GM19463 (cell line): ENCODE measurements at regions not wholly inside any gene's neighbourhood (a gene's known extent, or its start where the extent isn't known, plus 50 kb on each side); places are given as distances from the start of the nearest gene placed in this dataset.

Experiments used
- ATAC-seq: cut with Tn5 transposase; IDR thresholded peaks from one replicate; pipeline ENCODE4 v1.9.1; 2021; ENCODE audit warnings: mild to moderate bottlenecking, moderate library complexity; ENCODE audit not compliant: unreplicated experiment

DNA sequence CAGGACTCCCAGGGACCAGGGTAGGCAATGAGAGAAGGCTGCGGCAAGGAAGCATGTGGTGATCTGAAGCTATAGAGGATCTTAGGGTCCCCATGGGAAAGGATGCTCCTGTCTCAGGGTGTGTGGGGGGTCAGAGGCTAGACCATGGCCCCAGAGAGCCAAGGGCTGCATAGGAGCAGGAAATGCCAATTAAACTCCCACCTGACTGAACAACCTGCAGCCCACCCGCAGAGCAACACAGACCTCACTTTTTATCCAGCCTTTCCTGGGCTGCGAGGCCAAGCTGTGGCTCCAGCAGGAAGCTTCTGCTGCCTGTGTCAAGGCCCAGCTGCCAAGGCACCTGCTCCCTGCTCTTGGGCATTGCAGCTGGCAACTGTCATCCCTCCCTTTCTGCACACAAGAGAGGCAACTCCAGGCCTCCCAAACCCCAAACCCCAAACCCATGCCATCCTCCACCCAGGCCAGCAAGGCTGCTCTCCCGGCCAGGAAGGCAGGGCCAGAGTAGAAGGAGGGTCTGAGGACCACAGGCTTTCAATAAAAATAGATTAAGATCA lies 290.1 kb downstream of the FOXO1 start:
- no peak for ATAC-seq

DNA sequence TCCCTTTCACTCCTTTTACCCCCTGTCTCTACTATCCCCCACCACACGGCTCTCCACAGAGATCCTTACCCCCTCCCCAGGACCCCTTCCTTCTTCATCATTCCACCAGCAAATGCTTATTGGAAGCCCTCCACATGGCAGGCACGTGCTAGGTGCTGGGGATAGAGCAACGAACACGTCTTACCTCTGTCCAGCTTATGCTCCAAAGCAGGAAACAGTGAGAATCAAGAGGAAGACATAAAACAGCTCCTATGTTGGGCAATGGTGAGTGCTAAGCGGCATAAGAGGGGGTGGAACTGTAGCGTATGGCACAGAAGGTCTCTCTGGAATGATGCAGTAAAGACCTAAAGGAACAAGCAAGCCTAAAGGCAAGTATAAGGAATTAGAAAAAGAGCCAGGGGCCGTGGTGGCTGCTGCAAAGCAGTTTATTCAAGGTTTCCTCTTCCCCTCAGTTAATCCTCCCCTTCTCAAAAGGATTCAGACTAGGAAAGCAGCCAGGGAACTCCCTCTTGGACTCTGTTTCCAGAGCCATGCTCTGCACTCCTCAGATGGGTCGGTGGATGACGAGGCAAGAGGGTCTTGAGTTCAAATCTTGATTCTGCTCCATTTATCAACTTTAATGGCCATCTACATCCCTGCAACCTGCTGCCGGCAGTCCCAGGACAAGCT lies 289.4 kb downstream of the FOXO1 start:
- no peak for ATAC-seq

DNA sequence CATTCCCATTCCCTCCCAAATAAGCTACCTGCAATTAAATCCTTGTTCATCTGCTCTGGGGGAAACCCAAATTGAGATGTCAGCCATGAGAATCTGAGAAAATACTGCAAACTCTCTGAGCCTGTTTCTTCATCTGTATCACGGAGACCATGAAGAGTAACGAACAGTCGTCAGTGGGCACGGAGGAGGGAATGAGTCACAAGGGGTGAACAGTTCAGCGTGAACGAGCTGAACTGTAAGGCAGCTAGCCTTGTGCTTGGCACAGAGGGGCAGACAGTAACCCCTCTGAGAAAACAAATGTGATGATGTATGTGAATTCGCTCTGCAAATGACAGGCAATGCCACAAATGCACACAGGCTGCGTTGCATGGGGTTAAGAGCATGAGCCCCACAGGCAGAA lies 288.7 kb downstream of the FOXO1 start:
- ATAC-seq = no peak

DNA sequence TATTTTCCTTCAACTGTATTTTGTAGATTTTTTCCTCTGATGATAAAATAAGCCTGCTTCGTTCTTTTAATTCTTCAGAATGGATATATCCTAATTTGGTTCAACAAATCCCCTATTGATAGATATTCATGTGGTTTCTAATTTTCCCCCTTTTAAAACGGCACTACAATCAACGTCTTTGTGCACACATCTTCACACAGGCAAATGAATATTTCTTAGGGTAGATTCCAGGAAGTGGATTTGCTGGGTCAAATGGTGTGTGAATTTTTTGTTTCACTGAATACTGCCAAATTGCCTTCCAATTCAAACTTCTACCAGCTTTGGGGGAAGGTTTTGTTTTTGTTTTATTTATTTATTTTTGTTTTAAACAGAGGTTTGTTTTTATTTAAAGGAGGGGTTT lies 287.2 kb downstream of the FOXO1 start:
- ATAC-seq = no peak

DNA sequence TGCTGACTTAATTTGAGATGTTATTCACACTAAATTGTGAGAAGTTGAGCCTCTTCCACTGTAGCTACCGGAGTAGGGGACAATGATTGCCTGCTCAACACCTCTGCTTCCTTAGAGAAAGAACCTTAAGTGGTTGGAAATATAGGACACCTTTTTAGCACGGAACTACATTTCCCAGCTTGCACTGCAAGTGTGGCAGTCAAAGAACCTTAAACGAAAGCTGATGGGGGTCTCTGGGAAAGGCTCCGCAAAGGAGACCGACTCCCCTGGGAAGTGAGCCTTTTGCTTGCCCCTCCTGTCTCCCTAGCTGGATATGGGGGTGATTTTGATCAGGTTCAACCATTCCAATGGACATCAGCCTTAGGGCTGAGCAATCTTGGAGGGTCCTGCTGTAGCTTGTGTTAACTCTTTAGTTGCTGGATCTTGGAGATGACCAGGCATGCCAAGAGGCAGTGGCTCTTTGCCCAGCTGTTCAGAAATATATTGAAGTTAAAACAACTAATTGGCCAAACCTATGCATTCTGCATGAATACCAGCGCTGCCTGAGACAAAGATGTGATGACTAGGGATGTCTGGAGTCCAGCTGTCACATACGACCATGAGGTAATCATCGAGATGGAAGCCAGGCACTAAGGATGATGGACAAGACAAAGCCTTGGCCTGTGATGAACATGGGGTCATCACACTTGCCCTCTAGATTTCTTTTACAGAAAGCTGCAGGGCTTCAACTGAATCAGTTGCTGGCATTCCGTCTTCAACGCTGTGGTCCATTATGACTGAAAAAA lies 286.5 kb downstream of the FOXO1 start:
- no peak for ATAC-seq

DNA sequence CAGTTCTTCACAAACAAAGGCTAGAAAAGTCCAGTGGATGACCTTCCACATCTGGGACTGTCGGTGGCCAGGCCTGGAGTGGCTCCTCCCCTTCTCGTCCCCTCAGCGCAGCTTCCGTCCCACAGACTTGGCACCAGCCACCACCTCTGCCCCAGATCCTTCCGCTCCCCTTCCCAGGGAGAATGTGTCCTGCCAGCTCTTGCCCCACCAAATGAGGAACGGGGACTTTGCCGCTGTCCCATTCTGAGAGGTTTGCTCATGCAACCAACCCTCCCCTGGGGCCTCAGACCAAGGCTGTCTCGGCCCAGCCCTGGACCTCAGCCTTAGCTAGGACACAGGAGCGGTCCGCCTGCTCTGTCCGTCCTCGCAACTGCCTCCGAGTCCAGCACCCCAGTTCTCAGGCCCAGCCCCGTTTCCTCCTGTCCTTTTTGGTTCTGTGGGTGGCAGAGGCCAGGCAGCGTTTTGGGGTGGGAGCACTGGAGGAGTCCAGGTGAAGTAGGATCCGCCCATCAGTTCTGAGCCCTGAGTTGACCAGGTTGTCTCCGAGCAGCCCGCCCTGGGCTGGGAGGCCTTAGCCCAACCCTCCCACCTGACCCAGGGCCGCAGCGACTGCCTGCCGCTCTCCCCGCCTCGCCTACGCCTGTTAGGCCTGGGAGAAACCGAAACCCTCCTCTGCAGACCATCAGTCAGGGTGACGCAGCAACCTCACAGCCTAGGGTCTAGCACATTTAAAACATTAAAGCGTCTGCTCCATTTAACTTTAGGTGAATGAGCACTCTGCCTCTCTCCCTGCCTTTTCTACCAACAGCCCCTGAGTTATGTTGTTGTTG lies 284.3 kb downstream of the FOXO1 start:
- ATAC-seq = no peak

DNA sequence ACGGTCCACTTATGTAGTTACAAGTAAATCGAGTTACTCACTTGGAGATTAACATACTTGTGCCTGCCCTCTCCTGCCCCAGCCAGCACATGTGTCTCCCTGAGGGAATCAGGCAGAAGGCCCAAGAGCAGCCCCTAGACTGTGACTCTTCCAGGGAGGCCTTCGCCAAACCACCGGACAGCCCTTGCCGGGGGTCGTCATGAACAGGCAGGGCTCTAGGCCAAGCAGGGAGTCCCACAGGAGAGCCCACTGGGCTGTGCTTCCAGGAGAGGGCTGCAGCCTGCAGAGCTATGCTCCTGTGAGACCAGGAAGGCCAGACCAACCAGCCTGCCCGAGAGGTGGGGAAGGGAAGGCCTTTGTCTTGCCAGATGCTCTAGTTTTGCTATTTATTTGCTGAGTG lies 283.3 kb downstream of the FOXO1 start:
- no peak for ATAC-seq

DNA sequence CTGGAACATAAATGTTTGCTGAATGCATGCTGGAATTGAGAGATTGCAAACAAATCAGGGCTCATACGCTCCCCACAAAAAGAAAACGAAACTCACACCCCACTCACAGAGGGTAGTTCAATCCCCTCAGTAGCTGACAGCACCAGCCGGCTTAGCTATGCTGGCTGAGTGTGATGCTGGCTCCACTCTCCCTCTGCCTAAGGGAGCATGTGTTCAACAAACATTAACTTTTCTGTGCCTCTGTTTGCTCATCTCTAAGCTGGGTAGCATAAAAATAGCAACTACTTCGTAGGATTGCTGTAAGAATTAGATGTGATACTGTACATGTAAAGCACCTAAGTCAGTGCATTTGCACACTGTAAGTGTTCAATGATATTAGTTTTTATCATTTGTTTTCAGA lies 282.6 kb downstream of the FOXO1 start:
- no peak for ATAC-seq

DNA sequence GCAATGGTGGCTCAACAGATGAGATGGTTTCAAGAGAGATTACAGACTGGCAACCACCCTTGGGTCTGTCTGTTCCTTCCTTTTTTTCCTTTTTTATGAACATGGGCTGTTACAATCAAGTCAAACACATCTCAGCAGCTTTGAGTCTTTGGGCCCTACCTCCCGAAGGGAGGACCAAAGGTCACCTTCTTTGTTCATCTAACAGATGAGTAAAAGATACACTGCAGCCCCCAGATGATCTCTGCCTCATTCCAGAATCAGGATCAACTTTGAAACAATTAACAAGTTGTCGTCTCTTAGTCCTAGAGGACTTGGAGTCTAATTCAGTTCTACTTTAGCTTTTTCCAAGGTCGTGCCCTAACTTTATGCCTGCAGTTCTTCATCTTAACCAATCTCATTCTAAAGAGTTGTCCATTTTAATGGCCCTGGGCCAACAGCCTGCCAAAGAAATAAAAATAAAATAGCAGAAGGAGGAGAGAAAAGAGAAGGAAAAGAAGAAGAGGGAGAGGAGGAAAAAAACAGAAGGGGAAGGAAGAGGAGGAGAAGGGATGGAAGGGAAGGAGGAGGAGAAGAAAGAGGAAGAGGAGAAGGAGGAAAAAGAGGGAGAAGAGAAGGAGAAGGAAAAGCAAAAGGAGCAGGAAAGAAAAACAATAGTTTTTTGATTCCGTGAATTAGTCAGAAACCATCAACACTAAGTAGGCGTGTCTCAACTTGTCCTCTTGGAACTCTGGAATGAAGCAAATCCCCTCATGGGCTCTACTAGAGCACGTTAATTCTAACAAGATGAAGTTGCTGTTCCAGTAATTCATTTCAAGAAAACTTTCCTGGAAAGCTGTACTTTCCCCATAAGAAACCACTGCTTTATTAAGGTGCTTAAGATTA lies 281.2 kb downstream of the FOXO1 start:
- no peak for ATAC-seq

DNA sequence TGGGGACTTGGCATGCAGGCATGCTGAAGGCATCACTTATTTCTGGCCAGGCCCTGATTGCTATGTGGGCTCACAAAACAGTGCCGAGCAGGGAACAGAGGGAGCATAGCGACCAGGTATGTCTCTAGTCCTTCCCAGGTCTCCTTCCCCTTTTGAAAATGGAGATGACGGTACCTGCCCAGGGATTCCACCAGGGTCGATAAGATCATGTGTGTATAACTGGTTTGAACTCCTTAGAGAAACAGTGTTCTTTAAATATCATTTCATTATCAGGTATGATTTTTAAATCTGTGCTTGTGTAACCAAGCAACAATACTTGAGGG lies 280.6 kb downstream of the FOXO1 start:
- no peak for ATAC-seq

DNA sequence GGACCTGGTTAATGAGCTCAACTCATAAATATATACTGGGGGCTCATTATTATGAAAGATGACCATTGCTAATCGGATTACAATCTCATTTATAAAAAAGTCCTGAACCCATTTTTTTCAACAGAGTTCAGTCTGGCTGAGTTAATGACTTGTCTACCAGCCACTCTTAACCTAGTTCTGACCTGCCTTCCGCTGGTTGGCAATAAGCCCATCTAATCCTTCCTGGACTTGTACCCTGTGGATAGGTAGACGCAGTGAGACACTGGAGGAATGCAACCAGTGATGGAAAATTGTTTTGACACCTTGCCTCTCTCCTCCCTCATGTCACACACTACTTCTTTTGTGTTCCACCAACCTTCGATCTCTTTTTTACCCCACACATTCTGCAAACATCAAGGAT lies 279.9 kb downstream of the FOXO1 start:
- ATAC-seq = no peak

DNA sequence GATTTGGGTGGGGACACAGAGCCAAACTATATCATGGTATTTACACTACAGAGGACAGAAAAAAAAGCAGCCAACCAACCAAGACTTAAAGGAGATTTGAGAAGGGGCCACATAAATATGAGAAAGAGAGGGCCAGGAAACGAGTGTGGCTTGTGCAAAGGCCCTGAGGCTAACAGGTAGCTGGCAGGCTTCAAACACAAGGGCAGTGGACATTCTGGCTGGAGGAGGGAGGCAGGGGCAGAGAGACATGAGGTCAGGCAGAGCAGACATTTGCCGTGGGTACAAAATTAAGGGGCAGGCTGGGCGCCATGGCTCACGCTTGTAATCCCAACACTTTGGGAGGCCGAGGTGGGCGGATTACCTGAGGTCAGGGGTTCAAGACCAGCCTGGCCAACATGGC lies 278.7 kb downstream of the FOXO1 start:
- no peak for ATAC-seq

DNA sequence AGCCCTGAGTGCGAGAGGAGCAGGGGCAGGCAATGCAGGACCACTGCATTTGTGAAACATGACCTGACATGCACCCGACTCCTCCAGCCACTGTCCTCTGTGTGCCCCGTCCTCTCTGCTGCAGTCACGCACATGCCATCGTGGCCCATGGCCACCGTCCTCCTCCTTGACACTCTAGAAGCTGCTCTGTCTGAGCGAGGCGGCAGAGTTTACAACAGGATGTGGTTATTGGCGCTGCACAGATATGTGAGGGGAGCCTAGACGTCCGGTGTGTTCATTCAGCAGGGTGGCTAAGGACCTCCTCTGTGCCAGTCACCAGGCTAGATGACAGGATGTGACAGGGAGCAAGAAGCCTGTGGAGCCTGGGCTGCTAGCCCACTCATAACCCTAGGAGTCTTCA lies 277.8 kb downstream of the FOXO1 start:
- peak; percentile 98 for ATAC-seq

DNA sequence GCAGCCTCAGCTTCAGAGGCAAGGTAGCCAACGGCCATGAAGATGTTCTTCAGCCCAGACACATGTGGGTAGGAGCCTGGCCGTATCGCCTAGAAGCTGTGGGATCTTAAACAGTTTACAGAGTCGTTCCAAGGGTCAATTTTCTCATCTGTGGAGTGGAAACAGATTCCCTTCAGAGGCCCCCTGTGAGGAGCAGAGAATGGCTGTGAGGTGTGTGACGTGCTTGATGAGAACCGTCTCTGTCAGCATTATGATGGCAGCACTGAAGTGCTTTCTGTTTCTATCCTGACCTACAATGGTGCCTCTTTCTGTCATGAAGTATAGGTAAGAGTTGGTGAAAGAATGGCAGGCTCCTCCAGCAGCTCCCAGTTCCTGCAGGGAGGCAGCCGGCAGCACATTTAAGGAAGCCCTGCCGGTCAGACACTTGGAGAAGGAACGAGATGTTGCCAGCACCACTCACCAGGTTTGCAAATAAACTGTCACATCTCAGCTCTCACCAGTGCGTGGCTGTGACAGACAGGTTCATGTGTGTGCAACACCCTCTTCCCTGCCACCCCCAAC lies 277.3 kb downstream of the FOXO1 start:
- peak; percentile 32 for ATAC-seq

DNA sequence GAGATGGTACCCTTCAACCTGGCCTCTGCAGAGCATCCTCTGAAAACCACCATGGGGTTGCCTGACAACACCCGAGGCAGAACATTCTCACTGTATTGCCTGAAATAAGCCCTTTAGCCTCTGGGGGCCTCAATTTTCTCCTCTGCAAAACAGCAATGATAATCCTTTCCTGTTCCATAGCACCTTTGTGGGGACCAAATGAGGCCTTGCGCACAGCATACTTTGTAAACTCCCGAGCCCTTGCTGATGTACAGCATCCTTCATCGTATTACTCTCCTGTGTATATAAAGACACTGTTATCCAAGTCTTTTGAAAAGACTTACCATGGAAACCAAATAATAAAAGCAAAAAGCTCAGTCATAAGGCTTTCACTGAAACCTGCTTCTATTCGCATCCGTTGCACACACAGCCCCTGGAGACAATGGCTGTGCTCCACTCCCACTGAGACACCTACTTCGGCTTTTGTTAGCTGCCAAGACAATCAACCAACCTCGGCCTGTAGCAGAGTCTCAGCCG lies 276.0 kb downstream of the FOXO1 start:
- ATAC-seq = no peak

DNA sequence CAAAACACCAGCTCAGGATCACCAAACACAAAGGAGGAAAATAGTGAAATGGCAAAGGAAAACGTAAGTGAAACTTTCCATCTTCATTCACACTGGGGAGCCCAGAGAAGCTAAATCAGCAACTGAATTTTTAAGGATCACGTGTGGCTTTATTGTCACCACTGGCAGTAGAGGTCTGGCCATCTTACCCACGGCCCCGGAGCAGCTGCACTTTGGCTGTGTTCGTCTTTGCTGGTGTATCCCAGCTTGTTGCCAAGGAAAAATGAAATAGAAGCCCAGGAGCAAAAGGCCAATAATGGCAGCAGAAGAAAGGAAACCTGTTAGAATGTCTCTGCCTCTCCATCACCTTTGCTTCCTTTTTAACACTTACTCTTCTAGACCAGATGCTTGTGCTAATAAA lies 274.7 kb downstream of the FOXO1 start:
- no peak for ATAC-seq

DNA sequence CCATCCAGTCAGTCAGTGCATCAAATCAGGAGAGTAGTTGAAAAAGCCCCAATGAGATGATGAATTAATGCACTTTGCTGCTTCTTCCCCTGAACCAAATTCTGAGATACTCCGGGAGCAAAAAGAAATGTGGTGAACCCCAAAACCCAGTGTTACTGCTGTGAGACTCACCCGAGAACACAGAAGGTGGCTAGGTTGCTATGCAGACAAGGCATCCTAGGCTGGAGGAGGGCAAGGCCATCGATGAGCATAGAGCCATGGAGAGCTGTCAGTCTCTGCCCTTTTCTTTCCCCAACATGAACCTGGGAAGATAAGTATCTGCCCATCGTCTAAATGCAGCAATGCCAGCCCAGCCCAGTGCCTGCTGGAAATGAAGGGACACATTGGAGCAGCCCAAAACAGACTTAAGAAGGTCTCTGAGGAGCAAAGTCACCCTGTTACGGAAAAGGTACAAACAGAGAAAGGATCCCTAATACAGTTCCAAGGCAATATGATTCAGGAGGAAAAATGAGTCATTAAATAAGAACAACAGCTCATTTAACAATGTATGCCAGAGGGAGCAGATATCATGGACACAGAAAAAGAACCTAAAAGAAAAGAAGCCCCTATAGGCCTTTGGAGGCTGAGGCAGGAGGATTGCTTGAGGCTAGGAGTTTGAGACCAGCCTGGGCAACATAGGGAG lies 272.0 kb downstream of the FOXO1 start:
- ATAC-seq = no peak

DNA sequence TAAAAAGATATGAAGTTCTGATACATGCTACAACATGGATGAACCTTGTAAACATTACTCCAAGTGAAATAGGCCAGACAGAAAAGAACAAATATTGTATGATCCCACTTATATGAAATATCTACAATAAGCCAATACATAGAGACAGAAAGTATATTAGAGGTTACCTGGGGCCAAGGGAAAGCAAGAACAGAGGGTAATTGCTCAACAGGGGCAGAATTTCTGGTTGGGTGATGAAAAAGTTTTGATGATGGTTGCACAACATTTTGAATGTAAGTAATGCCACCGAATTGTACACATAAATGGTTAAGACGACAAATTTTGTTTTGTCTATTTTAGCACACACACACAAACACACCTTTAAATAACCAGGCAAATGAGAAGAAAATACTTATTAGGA lies 268.4 kb downstream of the FOXO1 start:
- ATAC-seq = no peak

DNA sequence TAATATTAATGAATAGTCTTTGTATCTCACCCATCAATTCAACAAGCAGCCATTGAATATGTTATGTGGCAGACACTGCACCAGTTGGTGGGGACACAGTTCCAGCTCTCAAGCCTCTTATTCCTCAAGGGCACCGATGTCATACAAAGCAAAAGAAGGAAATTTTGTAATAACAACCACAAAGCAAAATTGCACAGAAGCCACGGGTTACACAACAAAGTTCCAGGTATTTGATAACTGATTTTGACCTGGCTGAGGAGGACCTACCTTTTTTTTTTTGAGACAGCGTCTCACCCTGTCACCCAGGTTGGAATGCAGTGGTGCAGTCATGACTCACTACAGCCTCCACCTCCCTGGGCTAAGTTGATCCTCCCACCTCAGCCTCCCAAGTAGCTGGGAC lies 266.7 kb downstream of the FOXO1 start:
- no peak for ATAC-seq
